Activated naive CD8-positive, alpha-beta T cell treated with anti-CD3 and anti-CD28 coated beads, Interleukin-2, amount 50 U/mL, for 24 hours (primary cell): ENCODE measurements at regions not wholly inside any gene's neighbourhood (a gene's known extent, or its start where the extent isn't known, plus 50 kb on each side); places are given as distances from the start of the nearest gene placed in this dataset.

Experiments used
- ATAC-seq: fragments of 150-1000 bp; cut with Tn5 transposase; one replicate; pipeline ENCODE4 v1.10.0; 2021
- DNase-seq: peaks from one replicate; pipeline ENCODE4 v3.0.0; 2021
- H3K27ac Mint-ChIP-seq: one replicate; pipeline ENCODE4 v1.8.0; 2021; ENCODE audit warnings: mild to moderate bottlenecking, mixed read lengths
- H3K27me3 Mint-ChIP-seq: one replicate; pipeline ENCODE4 v1.8.0; 2021; ENCODE audit warnings: mixed read lengths
- H3K36me3 Mint-ChIP-seq: one replicate; pipeline ENCODE4 v1.8.0; 2021; ENCODE audit warnings: low read depth, mixed read lengths
- H3K4me1 Mint-ChIP-seq: one replicate; pipeline ENCODE4 v1.8.0; 2021; ENCODE audit warnings: mixed read lengths
- H3K4me3 Mint-ChIP-seq: one replicate; pipeline ENCODE4 v1.8.0; 2021; ENCODE audit warnings: mild to moderate bottlenecking, moderate library complexity, mixed read lengths
- H3K9me3 Mint-ChIP-seq: one replicate; pipeline ENCODE4 v1.8.0; 2021; ENCODE audit warnings: mixed read lengths

DNA sequence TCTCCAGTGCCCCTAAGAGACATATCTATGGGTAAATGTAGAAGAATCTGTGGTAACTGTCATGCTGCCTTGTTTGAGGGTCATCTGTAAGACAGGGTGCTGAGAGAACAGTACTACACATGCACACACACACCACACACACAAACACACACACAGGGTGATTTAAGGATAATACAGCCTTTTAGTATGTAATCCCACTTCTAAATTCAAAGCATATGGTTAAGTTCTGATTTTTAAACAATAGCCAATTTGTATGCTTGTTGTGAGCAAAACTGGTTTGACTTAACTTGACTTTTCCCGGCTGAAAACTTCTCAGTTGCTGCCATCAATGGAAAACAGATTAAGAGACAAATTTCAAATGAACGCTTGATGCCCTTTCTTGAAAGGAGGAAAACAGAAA is 241.8 kb downstream of the ADGRG6 start:
- no peak overlapping the region for H3K27ac Mint-ChIP-seq
- peaks cover 22% of the 10 kb centered on the region for H3K4me1 Mint-ChIP-seq
- DNase-seq (no peak), ATAC-seq (no peak)
- H3K9me3 Mint-ChIP-seq: no peaks in the 10 kb centered on the region
- H3K36me3 Mint-ChIP-seq: no peaks in the 10 kb centered on the region
- H3K27me3 Mint-ChIP-seq: no peaks in the 10 kb centered on the region
- no peak overlapping the region for H3K4me3 Mint-ChIP-seq

DNA sequence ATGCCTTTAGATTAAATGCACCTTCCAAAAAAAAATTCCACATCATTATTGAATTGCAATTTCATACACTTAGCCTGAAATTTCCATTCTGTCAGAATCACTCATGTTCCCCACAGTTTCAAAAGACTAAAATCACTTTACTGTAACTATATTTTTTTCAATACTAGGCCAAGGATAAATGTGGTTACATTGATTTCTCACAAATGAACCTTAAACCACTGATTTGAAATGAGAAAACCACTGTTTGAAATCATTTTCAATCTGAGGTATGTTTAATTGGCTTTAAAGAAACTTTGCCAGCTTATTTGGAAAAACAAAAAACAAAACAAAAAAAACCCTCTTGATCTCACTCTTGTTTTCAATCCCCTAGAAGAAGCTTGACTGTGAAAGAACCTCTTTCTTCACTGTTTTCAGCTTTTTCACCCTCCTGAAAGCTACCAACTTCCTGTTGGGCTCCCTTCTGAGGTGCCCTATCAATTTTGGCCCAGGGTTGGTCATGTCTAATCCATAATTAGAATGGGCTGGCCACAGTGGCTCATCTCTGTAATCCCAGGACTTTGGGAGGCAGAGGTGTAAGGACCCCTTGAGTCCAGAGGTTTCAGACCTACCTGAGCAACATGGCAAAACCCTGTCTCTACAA is 242.5 kb downstream of the ADGRG6 start:
- no peaks in the 10 kb centered on the region for H3K36me3 Mint-ChIP-seq
- ATAC-seq: no peak
- H3K27ac Mint-ChIP-seq: peak overlapping the region; percentile 20
- H3K27me3 Mint-ChIP-seq: no peaks in the 10 kb centered on the region
- DNase-seq: no peak
- H3K9me3 Mint-ChIP-seq: no peaks in the 10 kb centered on the region
- no peak overlapping the region for H3K4me3 Mint-ChIP-seq
- H3K4me1 Mint-ChIP-seq: peaks cover 27% of the 10 kb centered on the region

- Mint-ChIP-seq H3K4me3 (no peak overlapping the region), H3K27ac (no peak overlapping the region)
Measured at GRCh38 chr6:142545147-142545546, 243.3 kb downstream of the ADGRG6 start.

GRCh38 chr6:142548566-142548965 is 246.8 kb downstream of the ADGRG6 start:
- DNase-seq (no peak), ATAC-seq (no peak)
- H3K4me1 Mint-ChIP-seq: peaks cover 38% of the 10 kb centered on the region
- no peak overlapping the region for H3K27ac Mint-ChIP-seq
- H3K9me3 Mint-ChIP-seq: no peaks in the 10 kb centered on the region
- H3K4me3 Mint-ChIP-seq: no peak overlapping the region
- H3K27me3 Mint-ChIP-seq: no peaks in the 10 kb centered on the region
- H3K36me3 Mint-ChIP-seq: no peaks in the 10 kb centered on the region

More at GRCh38 chr6:142545147-142545546, 243.3 kb downstream of the ADGRG6 start:
- Mint-ChIP-seq H3K36me3 (no peaks in the 10 kb centered on the region), H3K9me3 (no peaks in the 10 kb centered on the region), H3K4me1 (peaks cover 29% of the 10 kb centered on the region), H3K27me3 (no peaks in the 10 kb centered on the region)
- no peak for ATAC-seq
- no peak for DNase-seq

DNA sequence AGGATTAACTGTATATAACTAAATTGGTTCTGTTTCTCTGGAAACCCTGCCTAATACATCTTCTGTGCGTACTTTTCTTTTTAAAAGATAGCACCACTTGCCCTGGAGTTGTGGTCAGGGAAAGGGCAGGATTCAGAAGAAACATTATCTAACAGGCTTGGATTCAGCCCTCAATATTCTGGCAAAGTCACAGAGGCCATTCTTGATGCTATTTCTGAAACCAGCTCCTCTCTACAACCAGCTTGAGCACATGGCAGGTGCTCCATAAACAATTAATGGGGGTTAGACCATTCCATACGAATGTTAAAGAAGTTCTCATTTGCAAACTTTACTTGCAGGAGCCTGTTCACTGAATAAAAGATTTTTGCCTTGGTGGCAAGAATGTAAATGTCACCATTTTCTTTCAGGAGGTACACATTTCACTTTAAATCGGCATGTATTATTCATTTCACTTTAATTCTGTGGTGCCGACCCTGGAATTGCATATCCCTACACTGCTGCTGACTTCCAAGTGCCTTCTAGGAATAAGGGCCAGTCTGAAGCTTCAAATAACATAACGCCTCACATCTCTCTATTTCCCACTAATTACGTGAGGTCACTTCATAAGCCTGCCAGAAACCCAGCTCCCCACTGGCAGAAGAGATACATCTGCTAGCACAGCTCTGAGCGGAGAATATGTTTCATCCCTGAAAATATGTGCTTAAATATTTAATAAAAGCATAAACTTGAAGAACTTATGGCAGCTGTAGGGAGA is 248.7 kb downstream of the ADGRG6 start:
- no peaks in the 10 kb centered on the region for H3K9me3 Mint-ChIP-seq
- no peaks in the 10 kb centered on the region for H3K36me3 Mint-ChIP-seq
- ATAC-seq: no peak
- no peaks in the 10 kb centered on the region for H3K27me3 Mint-ChIP-seq
- H3K27ac Mint-ChIP-seq: no peak overlapping the region
- peaks cover 22% of the 10 kb centered on the region for H3K4me1 Mint-ChIP-seq
- H3K4me3 Mint-ChIP-seq: no peak overlapping the region
- no peak for DNase-seq

DNA sequence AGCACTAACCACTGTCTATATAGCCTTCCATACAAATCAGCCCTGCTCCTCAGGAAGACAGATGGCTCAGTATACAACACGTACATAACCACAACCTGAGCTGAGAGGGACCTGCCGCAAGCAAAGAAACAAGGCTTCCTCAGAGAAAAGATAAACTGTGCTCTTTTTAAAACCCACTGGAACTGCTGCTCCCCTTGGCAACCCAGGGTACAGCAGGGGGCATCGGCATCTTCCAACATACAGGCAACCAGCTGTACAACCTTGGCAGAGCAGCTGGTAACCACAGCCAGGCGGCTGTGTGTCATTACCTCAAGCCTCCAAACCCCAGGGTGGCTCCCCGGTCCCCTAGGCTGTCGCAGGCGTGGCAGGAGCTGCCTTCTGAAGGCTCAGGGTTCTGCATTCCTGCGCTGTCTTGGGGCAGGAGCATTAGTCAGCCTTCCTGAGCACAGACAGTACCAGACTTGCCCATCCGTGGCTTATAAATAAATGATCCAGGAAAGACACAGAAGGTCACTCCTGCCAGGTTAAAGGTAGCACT is 249.5 kb downstream of the ADGRG6 start:
- Mint-ChIP-seq H3K4me3 (no peak overlapping the region), H3K4me1 (peaks cover 21% of the 10 kb centered on the region), H3K27me3 (no peaks in the 10 kb centered on the region), H3K9me3 (no peaks in the 10 kb centered on the region), H3K27ac (no peak overlapping the region), H3K36me3 (no peaks in the 10 kb centered on the region)
- DNase-seq (peak; percentile 67), ATAC-seq (peak; percentile 97)

- Mint-ChIP-seq H3K27me3 (no peaks in the 10 kb centered on the region), H3K36me3 (no peaks in the 10 kb centered on the region), H3K4me3 (no peak overlapping the region), H3K27ac (no peak overlapping the region), H3K4me1 (peaks cover 22% of the 10 kb centered on the region), H3K9me3 (no peaks in the 10 kb centered on the region)
- DNase-seq (no peak), ATAC-seq (no peak)
Measured at GRCh38 chr6:142558786-142559185, 257.0 kb downstream of the ADGRG6 start.

DNA sequence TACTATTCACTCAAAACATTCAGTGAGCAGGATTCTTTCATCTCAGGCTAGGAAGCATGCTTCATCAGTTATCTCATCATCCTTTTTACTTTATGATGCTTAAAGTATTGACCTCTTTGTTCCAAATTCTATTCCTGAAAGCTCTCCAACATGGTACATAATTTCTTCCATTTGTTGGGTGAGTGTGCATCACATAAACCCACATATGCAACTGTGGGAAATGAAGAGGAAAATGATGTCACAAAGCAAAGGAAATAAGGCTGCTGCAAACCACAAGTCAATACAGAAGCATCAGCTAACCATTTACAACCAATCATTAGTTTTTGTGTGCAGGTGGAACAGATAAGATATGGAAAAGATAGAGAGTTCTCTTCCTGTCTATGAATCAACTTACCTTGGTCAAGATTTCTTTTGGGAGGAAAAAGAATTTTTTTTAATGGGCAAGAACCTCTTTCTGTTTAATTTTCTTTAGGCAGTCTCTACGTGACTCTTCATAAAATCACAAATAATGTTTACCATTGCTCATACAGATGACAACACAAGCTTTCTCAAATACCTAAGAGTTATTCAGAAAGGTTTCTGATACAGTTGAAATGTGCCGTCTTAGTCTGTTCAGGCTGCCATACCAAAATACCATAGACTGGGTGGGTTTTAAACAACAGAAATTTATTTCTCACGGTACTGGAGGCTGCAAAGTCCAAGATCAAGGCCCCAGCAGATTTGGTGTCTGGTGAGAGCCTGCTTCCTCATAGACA is 259.9 kb downstream of the ADGRG6 start:
- no peak for DNase-seq
- H3K27ac Mint-ChIP-seq: peak overlapping the region; percentile 83
- no peaks in the 10 kb centered on the region for H3K27me3 Mint-ChIP-seq
- H3K9me3 Mint-ChIP-seq: no peaks in the 10 kb centered on the region
- H3K36me3 Mint-ChIP-seq: no peaks in the 10 kb centered on the region
- H3K4me3 Mint-ChIP-seq: peak overlapping the region; percentile 48
- ATAC-seq: peak; percentile 75
- peaks cover 28% of the 10 kb centered on the region for H3K4me1 Mint-ChIP-seq

GRCh38 chr6:142562865-142563264 is 261.1 kb downstream of the ADGRG6 start:
- ATAC-seq (no peak), DNase-seq (no peak)
- no peak overlapping the region for H3K4me3 Mint-ChIP-seq
- H3K4me1 Mint-ChIP-seq: peaks cover 39% of the 10 kb centered on the region
- no peaks in the 10 kb centered on the region for H3K36me3 Mint-ChIP-seq
- no peaks in the 10 kb centered on the region for H3K9me3 Mint-ChIP-seq
- no peak overlapping the region for H3K27ac Mint-ChIP-seq
- H3K27me3 Mint-ChIP-seq: no peaks in the 10 kb centered on the region

GRCh38 chr6:142566628-142567396 is 265.0 kb downstream of the ADGRG6 start:
- H3K4me3 Mint-ChIP-seq: no peak overlapping the region
- H3K36me3 Mint-ChIP-seq: no peaks in the 10 kb centered on the region
- H3K27me3 Mint-ChIP-seq: no peaks in the 10 kb centered on the region
- DNase-seq (peak; percentile 74), ATAC-seq (peak; percentile 41)
- H3K27ac Mint-ChIP-seq: no peak overlapping the region
- H3K9me3 Mint-ChIP-seq: no peaks in the 10 kb centered on the region
- H3K4me1 Mint-ChIP-seq: peaks cover 58% of the 10 kb centered on the region

DNA sequence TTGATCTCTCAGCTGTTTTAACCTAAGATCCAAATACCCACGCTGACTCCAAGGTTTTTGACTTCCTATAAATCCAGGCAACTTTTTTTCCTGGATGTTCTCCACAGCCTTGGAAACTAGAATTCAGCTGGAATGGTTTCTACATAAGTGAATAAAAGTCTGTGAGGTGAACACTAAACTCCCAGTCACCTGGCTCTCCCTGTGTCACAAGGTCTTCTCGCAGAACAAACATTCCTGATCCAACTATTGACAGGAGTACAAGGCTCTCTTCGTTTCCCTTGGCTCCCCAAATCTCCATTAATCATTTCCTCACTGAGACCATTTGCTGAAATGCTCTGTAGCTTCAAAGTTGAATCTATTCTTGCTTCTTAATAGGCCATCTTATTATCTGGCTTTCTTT is 265.7 kb downstream of the ADGRG6 start:
- Mint-ChIP-seq H3K27me3 (no peaks in the 10 kb centered on the region), H3K4me3 (no peak overlapping the region), H3K4me1 (peaks cover 55% of the 10 kb centered on the region), H3K9me3 (no peaks in the 10 kb centered on the region), H3K36me3 (no peaks in the 10 kb centered on the region), H3K27ac (no peak overlapping the region)
- no peak for ATAC-seq
- DNase-seq: no peak

GRCh38 chr6:142568857-142569597 is 267.2 kb downstream of the ADGRG6 start:
- DNase-seq (no peak), ATAC-seq (peak; percentile 55)
- H3K36me3 Mint-ChIP-seq: no peaks in the 10 kb centered on the region
- peaks cover 12% of the 10 kb centered on the region for H3K9me3 Mint-ChIP-seq
- H3K27ac Mint-ChIP-seq: peak overlapping the region; percentile 37
- H3K4me1 Mint-ChIP-seq: peaks cover 50% of the 10 kb centered on the region
- H3K27me3 Mint-ChIP-seq: no peaks in the 10 kb centered on the region
- H3K4me3 Mint-ChIP-seq: no peak overlapping the region

DNA sequence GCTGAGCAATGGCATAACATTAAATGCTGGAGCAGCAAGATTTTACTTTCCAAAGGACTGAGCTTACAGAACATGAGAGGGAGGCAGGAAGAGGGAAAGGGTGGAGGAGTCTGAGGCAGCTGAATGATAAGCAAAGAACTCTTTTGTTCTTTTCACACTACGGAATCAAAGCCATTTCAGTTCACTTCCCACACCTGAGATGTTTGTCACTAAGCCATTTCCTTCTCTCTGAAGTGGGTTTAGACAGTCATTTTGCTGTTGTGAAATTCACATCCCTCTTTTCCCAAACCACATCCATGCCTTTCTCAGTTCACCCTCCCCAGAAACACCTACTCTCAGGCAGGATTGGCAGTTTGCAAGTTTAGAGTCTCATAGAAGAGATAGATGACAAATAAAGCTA is 267.9 kb downstream of the ADGRG6 start:
- no peaks in the 10 kb centered on the region for H3K27me3 Mint-ChIP-seq
- H3K36me3 Mint-ChIP-seq: no peaks in the 10 kb centered on the region
- peak overlapping the region; percentile 37 for H3K27ac Mint-ChIP-seq
- H3K4me3 Mint-ChIP-seq: no peak overlapping the region
- ATAC-seq (peak; percentile 20), DNase-seq (no peak)
- H3K9me3 Mint-ChIP-seq: peaks cover 18% of the 10 kb centered on the region
- H3K4me1 Mint-ChIP-seq: peaks cover 48% of the 10 kb centered on the region
